Sigmoid colon (tissue), 6 donors: ENCODE measurements at regions not wholly inside any gene's neighbourhood (a gene's known extent, or its start where the extent isn't known, plus 50 kb on each side); places are given as distances from the start of the nearest gene placed in this dataset.

Source experiments
- DNase-seq: peaks from one replicate; pipeline ENCODE4 v3.0.0-alpha.2; 2019
- H3K27ac ChIP-seq, 4 donors: fragments of 200-600 bp; sonication (generic); one replicate each; pipeline ENCODE4 v1.5.1; 2016 to 2019; ENCODE audit warnings: mild to moderate bottlenecking in 1 of 4
- H3K27me3 ChIP-seq, 3 donors: fragments of 200-600 bp; sonication (generic); one replicate each; pipeline ENCODE4 v1.5.1; 2019; ENCODE audit warnings: mild to moderate bottlenecking in 1 of 3
- H3K36me3 ChIP-seq, 4 donors: fragments of 200-600 bp; sonication (generic); one replicate each; pipeline ENCODE4 v1.5.1; 2016 to 2019
- H3K4me1 ChIP-seq, 4 donors: fragments of 200-600 bp; sonication (generic); one replicate each; pipeline ENCODE4 v1.5.1; 2017 to 2019
- H3K4me3 ChIP-seq, 4 donors: fragments of 200-600 bp; sonication (generic); one replicate each; pipeline ENCODE4 v1.5.1; 2017 to 2019; ENCODE audit warnings: mild to moderate bottlenecking in 2 of 4, moderate library complexity in 1 of 4
- H3K9me3 ChIP-seq, 4 donors: fragments of 200-600 bp in 3 of 4; sonication (generic) in 3 of 4; one replicate each; pipeline versions ENCODE4 v1.5.1 to v1.6.1; 2013 to 2019
- CTCF ChIP-seq, 4 experiments: fragments of 450-650 bp in 3 of 4; fragments of 200-600 bp in 1 of 4; IDR thresholded peaks; one replicate each; pipeline ENCODE4 v1.5.1; 2016 to 2019; ENCODE audit warnings: antibody characterized with exemption in 4 of 4, mild to moderate bottlenecking in 3 of 4, moderate library complexity in 2 of 4
- EP300 ChIP-seq, 4 donors: sonication (generic); formaldehyde crosslinking; IDR thresholded peaks; one replicate each; pipeline ENCODE4 v1.6.1; 2017; ENCODE audit warnings: antibody characterized with exemption in 4 of 4
- POLR2A ChIP-seq, 2 donors: fragments of 450-650 bp; IDR thresholded peaks; one replicate each; pipeline ENCODE4 v1.6.1; 2016; ENCODE audit warnings: antibody characterized with exemption in 2 of 2, mild to moderate bottlenecking in 2 of 2, moderate library complexity in 2 of 2
- POLR2AphosphoS5 ChIP-seq, 4 donors: sonication (generic); formaldehyde crosslinking; IDR thresholded peaks; one replicate each; pipeline ENCODE4 v1.6.1; 2017; ENCODE audit warnings: antibody characterized with exemption in 4 of 4
- WGBS, 2 donors: extraction: QIAGEN DNeasy Blood & Tissue Kit; methylation state at CpG; one replicate each; pipeline ENCODE4 v1.1.7; 2013; 5-methylcytosine and 5-hydroxymethylcytosine counted together
- intact Hi-C: fragments of 100-400 bp; cut with DNase I; formaldehyde crosslinking; loops from one replicate; pipeline ENCODE4 v1.15.1; 2023
- donor health status: healthy with polysubstance abuse.
- donor health status: healthy.

DNA sequence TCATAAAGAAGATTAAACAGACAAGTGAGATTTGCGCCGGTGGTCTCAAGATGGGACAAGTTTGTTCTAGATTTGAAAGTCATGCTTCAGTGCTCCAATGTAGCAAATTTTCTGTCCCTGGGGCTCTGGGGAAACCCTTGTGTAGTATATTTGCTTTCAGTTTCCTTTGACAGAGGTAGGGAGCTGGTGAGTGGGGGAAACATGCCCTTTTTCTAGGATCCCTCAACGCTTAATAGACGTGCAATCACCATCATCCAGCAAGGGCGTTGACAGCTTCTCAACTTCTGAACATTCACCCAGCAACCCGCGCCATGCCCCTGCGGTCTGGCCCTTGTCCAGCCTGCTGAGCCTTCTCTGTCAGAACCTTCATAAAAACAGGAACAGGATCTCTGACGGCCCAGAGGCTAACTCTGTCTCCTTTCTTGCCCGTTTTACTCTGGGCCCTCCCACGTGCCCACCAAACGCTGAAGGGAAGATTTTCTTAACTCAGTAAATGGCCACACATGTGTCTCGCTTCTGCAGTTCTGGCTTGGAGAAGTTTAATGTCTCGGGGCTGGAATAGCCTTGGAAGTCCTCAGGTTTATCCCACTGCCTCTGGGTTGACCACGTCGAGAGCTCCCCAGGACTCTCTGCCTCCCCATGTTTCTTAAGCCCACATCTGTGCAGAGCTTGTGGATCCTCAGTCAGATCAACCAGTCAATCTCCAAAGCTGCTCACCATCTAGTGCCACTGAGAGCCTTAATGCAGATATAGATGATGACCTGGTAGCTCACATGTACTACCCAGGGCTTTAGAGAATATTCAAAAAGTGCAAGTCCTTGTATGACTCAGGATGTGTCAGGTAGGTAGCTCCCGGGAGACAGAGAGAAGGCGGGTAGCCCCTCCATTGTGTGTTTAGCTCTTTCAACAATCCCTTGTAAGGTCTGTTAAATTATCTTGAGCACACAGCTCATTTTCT lies 58.1 kb upstream of the CCND2 start:
- intact Hi-C loops = no loop called here
- no peaks in the 10 kb centered on the region for H3K36me3 ChIP-seq
- no peaks in the 10 kb centered on the region for H3K9me3 ChIP-seq
- no peaks in the 10 kb centered on the region for H3K4me1 ChIP-seq
- peaks cover 0 to 4% (median 0%) of the 10 kb centered on the region in 3 donors for H3K27me3 ChIP-seq
- 43 to 48% methylated on average over 18 of the region's 18 CpGs for WGBS, 2 donors
- TF ChIP-seq CTCF (IDR thresholded peaks at IDR 0.05) = no peak
- TF ChIP-seq EP300 (IDR thresholded peaks at IDR 0.05) = no peak
- no peak for TF ChIP-seq POLR2A (IDR thresholded peaks at IDR 0.05)
- no peak for TF ChIP-seq POLR2AphosphoS5 (IDR thresholded peaks at IDR 0.05)
- H3K4me3 ChIP-seq = no peak overlapping the region
- no peak overlapping the region for H3K27ac ChIP-seq
- DNase-seq = peak; percentile 78

DNA sequence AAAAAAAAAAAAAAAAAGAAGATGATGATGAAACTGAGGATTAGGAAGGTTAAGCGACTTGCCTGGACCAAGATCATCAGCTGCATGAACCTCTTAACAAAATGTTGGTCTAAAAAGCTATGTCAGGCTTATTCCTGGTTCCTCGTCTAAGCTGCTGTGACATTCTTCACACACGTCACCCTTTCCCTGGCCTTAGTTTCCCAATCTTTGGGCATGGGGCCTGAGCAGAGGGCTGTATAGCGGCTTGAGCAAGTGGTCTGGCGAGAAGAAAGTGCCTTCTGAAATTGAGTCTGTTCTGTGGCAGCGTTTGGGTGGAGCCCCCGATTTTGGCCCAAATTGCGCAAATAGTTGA lies 58.7 kb upstream of the CCND2 start:
- intact Hi-C loops = no loop called here
- WGBS, 2 donors = 74 to 82% methylated on average over 8 of the region's 8 CpGs
- TF ChIP-seq POLR2AphosphoS5 (IDR thresholded peaks at IDR 0.05) (no peak), EP300 (IDR thresholded peaks at IDR 0.05) (no peak), POLR2A (IDR thresholded peaks at IDR 0.05) (no peak), CTCF (IDR thresholded peaks at IDR 0.05) (no peak)
- Histone ChIP-seq H3K4me3 (no peak overlapping the region), H3K9me3 (no peaks in the 10 kb centered on the region), H3K4me1 (no peaks in the 10 kb centered on the region), H3K27ac (no peak overlapping the region), H3K27me3 (peaks cover 0 to 4% (median 0%) of the 10 kb centered on the region in 3 donors), H3K36me3 (no peaks in the 10 kb centered on the region)
- no peak for DNase-seq

DNA sequence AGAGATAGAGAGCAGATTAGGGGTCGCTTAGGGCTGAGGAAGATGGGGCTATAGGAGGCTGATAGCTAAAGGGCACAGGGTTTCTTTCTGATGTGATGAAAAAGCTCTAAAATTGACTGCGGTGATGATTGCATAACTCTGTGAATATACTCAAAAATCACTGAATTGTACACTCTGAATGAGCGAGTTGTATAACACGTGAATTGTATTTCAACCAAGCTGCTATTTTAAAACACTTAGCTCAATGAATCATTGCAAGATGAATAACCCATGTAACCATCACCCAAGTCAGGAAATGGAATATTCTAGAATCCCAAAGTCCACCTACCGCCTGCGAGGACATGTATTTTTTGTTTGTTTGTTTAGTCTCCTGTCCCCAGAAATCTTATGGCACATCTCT lies 60.1 kb upstream of the CCND2 start:
- Histone ChIP-seq H3K27ac (no peak overlapping the region), H3K36me3 (no peaks in the 10 kb centered on the region), H3K9me3 (no peaks in the 10 kb centered on the region), H3K4me1 (no peaks in the 10 kb centered on the region), H3K4me3 (no peak overlapping the region), H3K27me3 (peaks cover 0 to 4% (median 0%) of the 10 kb centered on the region in 3 donors)
- intact Hi-C loops = no loop called here
- no peak for TF ChIP-seq POLR2A (IDR thresholded peaks at IDR 0.05)
- TF ChIP-seq CTCF (IDR thresholded peaks at IDR 0.05) = no peak
- TF ChIP-seq POLR2AphosphoS5 (IDR thresholded peaks at IDR 0.05) = no peak
- TF ChIP-seq EP300 (IDR thresholded peaks at IDR 0.05) = no peak
- 93 to 94% methylated on average over 6 of the region's 6 CpGs for WGBS, 2 donors
- no peak for DNase-seq

DNA sequence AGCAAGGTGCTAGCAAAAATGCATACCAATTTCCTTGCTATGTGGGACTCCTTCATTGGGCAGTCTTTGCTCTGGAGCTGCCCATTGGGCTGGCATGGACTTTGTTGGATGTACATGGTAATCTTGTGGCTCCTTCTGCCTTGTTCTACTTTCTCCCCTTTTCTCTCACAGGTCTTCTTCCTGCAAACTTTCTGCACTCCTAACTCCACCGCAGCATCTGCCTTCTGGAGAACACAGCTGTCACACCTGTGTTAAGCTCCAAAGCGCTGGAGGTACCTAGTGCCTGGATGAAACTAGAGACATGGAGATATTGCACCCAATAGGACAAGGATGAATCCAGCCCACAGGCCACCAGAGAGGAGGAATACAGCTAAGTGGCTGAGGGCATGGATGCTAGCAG lies 60.7 kb upstream of the CCND2 start:
- intact Hi-C loops = no loop called here

More for the DNA sequence above, 60.7 kb upstream of the CCND2 start:
- H3K4me1 ChIP-seq = no peaks in the 10 kb centered on the region
- no peak overlapping the region for H3K27ac ChIP-seq
- no peak for DNase-seq
- TF ChIP-seq POLR2A (IDR thresholded peaks at IDR 0.05) (no peak), POLR2AphosphoS5 (IDR thresholded peaks at IDR 0.05) (no peak), CTCF (IDR thresholded peaks at IDR 0.05) (no peak), EP300 (IDR thresholded peaks at IDR 0.05) (no peak)
- 96 to 97% methylated on average over 2 of the region's 2 CpGs for WGBS, 2 donors
- no peaks in the 10 kb centered on the region for H3K36me3 ChIP-seq
- peaks cover 0 to 4% (median 0%) of the 10 kb centered on the region in 3 donors for H3K27me3 ChIP-seq
- H3K4me3 ChIP-seq = no peak overlapping the region
- no peaks in the 10 kb centered on the region for H3K9me3 ChIP-seq
